C4-2B (cell line): ENCODE measurements at regions not wholly inside any gene's neighbourhood (a gene's known extent, or its start where the extent isn't known, plus 50 kb on each side); places are given as distances from the start of the nearest gene placed in this dataset.
A peak's percentile ranks its signal among the peaks of the same experiment; 100 is the strongest.
"Not testable (repeated sequence)": the region's sequence is repeated elsewhere in the genome, so short reads cannot be mapped to it uniquely, and the experiment has no call there.

ENCODE experiments used
- H3K27ac ChIP-seq: fragments of 450-650 bp; 2 replicates; pipeline ENCODE4 v1.5.1; 2017
- CTCF ChIP-seq: fragments of 450-650 bp; conservative IDR thresholded peaks from 2 replicates; pipeline ENCODE4 v1.5.1; 2017; ENCODE audit warnings: mild to moderate bottlenecking
- ZFX ChIP-seq: fragments of 450-650 bp; IDR thresholded peaks from 2 replicates; pipeline ENCODE4 v1.6.1; 2017

GRCh38 chr6:86872810-86873209 is 64.5 kb upstream of the HTR1E start:
- H3K27ac ChIP-seq: not testable (repeated sequence)

GRCh38 chr6:86871681-86872080 is 65.6 kb upstream of the HTR1E start:
- H3K27ac ChIP-seq: no peak overlapping the region
- no peak for TF ChIP-seq CTCF

- TF ChIP-seq ZFX (no peak), CTCF (no peak)
- H3K27ac ChIP-seq: no peak overlapping the region
Measured at GRCh38 chr6:86869500-86869899, 67.8 kb upstream of the HTR1E start.

GRCh38 chr6:86859513-86859912 is 77.8 kb upstream of the HTR1E start:
- TF ChIP-seq CTCF (no peak), ZFX (no peak)
- H3K27ac ChIP-seq: no peak overlapping the region

GRCh38 chr6:86858970-86859369 is 78.4 kb upstream of the HTR1E start:
- TF ChIP-seq ZFX (no peak), CTCF (no peak)

GRCh38 chr6:86857783-86858182 is 79.5 kb upstream of the HTR1E start:
- TF ChIP-seq ZFX: no peak
- no peak overlapping the region for H3K27ac ChIP-seq

More at GRCh38 chr6:86858970-86859369, 78.4 kb upstream of the HTR1E start:
- H3K27ac ChIP-seq: no peak overlapping the region

GRCh38 chr6:86856937-86857563 is 80.3 kb upstream of the HTR1E start:
- peak; percentile 47 for TF ChIP-seq CTCF
- no peak for TF ChIP-seq ZFX
- H3K27ac ChIP-seq: no peak overlapping the region

- TF ChIP-seq ZFX (no peak), CTCF (no peak)
- H3K27ac ChIP-seq: no peak overlapping the region
Measured at GRCh38 chr6:86856379-86856778, 80.9 kb upstream of the HTR1E start.

GRCh38 chr6:86848986-86849385 is 88.3 kb upstream of the HTR1E start:
- TF ChIP-seq CTCF: no peak
- TF ChIP-seq ZFX: no peak
- no peak overlapping the region for H3K27ac ChIP-seq
